ENCODE measurements at regions not wholly inside any gene's neighbourhood (a gene's known extent, or its start where the extent isn't known, plus 50 kb on each side); places are given as distances from the start of the nearest gene placed in this dataset.
"Not testable (repeated sequence)": the region's sequence is repeated elsewhere in the genome, so short reads cannot be mapped to it uniquely, and the experiment has no call there.

GRCh38 chr2:14999114-14999661 is 366.7 kb downstream of the LRATD1 start:
- no peak for DNase-seq (ENCODE audit: low spot score)
- H3K27ac ChIP-seq, result no peak overlapping the region
- ChIA-PET POLR2A (ENCODE audit: low non-redundant PET) (no interaction called here), CTCF (interaction anchor here (0.5 kb wide), 1 partner anchor 30 kb away, joined by 3 read pairs; no protein-coding TSS in a partner anchor)
- TF ChIP-seq CTCF (conservative IDR thresholded peaks at IDR 0.05; ENCODE audit: low read depth), result no peak

GRCh38 chr2:15002519-15002918 is 370.0 kb downstream of the LRATD1 start:
- CTCF ChIA-PET; H3K27ac ChIP-seq; DNase-seq (ENCODE audit: low spot score); POLR2A ChIA-PET (ENCODE audit: low non-redundant PET): not testable (repeated sequence)

- CTCF ChIA-PET, result no interaction called here
- TF ChIP-seq CTCF (conservative IDR thresholded peaks at IDR 0.05; ENCODE audit: low read depth), result no peak
- H3K27ac ChIP-seq, result no peak overlapping the region
- POLR2A ChIA-PET (ENCODE audit: low non-redundant PET), result no interaction called here
- no peak for DNase-seq (ENCODE audit: low spot score)
Measured at GRCh38 chr2:15006667-15007066, 374.1 kb downstream of the LRATD1 start.

GRCh38 chr2:15009681-15010080 is 377.2 kb downstream of the LRATD1 start:
- no peak for TF ChIP-seq CTCF (conservative IDR thresholded peaks at IDR 0.05; ENCODE audit: low read depth)
- DNase-seq (ENCODE audit: low spot score), result no peak
- H3K27ac ChIP-seq, result no peak overlapping the region
- POLR2A ChIA-PET (ENCODE audit: low non-redundant PET), result no interaction called here
- CTCF ChIA-PET, result no interaction called here

- ChIA-PET CTCF (no interaction called here), POLR2A (ENCODE audit: low non-redundant PET) (no interaction called here)
- no peak for TF ChIP-seq CTCF (conservative IDR thresholded peaks at IDR 0.05; ENCODE audit: low read depth)
Measured at GRCh38 chr2:15010346-15010745, 377.8 kb downstream of the LRATD1 start.

GRCh38 chr2:15018814-15019213 is 386.3 kb downstream of the LRATD1 start:
- no peak for DNase-seq (ENCODE audit: low spot score)
- ChIA-PET CTCF (no interaction called here), POLR2A (ENCODE audit: low non-redundant PET) (no interaction called here)
- no peak overlapping the region for H3K27ac ChIP-seq
- TF ChIP-seq CTCF (conservative IDR thresholded peaks at IDR 0.05; ENCODE audit: low read depth), result no peak

More at GRCh38 chr2:15010346-15010745, 377.8 kb downstream of the LRATD1 start:
- DNase-seq (ENCODE audit: low spot score), result no peak
- H3K27ac ChIP-seq, result no peak overlapping the region

GRCh38 chr2:15023221-15023620 is 390.7 kb downstream of the LRATD1 start:
- no peak for TF ChIP-seq CTCF (conservative IDR thresholded peaks at IDR 0.05; ENCODE audit: low read depth)
- ChIA-PET CTCF (interaction anchor here (0.6 kb wide), 1 partner anchor 1705 kb away, joined by 6 read pairs; no protein-coding TSS in a partner anchor), POLR2A (ENCODE audit: low non-redundant PET) (no interaction called here)
- no peak overlapping the region for H3K27ac ChIP-seq
- no peak for DNase-seq (ENCODE audit: low spot score)
